OCI-LY7 (cell line): ENCODE measurements at regions not wholly inside any gene's neighbourhood (a gene's known extent, or its start where the extent isn't known, plus 50 kb on each side); places are given as distances from the start of the nearest gene placed in this dataset.

Experiments used
- BruUV-seq: library from RNA; stranded (reverse); fragments of 400-500 nt; replicated peaks from 2 replicates; lab custom pipeline; 2021; lab: Mats Ljungman, UMichigan
- CTCF ChIA-PET: fragments of 300-600 bp; sonication (Branson Sonifier 250); formaldehyde crosslinking; loops from one replicate; lab custom pipeline; 2022; ENCODE audit warnings: antibody characterized with exemption; ENCODE audit not compliant: unreplicated experiment; lab: Charles Lee
- POLR2A ChIA-PET: fragments of 300-600 bp; sonication (Branson Sonifier 250); formaldehyde crosslinking; loops from one replicate; lab custom pipeline; 2022; ENCODE audit warnings: antibody characterized with exemption; lab: Charles Lee
- DNase-seq: peaks from one replicate; pipeline ENCODE4 v3.0.0-alpha.2; 2015; ENCODE audit warnings: low spot score
- H2AFZ ChIP-seq: fragments of 200-600 bp; sonication (generic), shearing (Covaris generic); 2 replicates; pipeline ENCODE4 v1.6.1; 2014; ENCODE audit warnings: mild to moderate bottlenecking, antibody characterized with exemption, low read length, moderate library complexity
- H3K27ac ChIP-seq: fragments of 200-600 bp; sonication (generic); 2 replicates; pipeline ENCODE4 v1.5.1; 2014; ENCODE audit warnings: mixed run types, low read depth, mild to moderate bottlenecking, moderate library complexity, low read length, inconsistent platforms; ENCODE audit not compliant: poor library complexity, severe bottlenecking
- H3K36me3 ChIP-seq: fragments of 200-600 bp; sonication (generic); 2 replicates; pipeline ENCODE4 v1.6.1; 2014; ENCODE audit warnings: mild to moderate bottlenecking, antibody characterized with exemption, low read length, moderate library complexity, mixed read lengths; ENCODE audit not compliant: insufficient read depth
- H3K4me1 ChIP-seq: fragments of 200-600 bp; sonication (generic); 2 replicates; pipeline ENCODE4 v1.5.1; 2014; ENCODE audit warnings: mild to moderate bottlenecking, low read length; ENCODE audit not compliant: insufficient read depth, poor library complexity, severe bottlenecking
- H3K4me2 ChIP-seq: fragments of 200-600 bp; sonication (generic); 2 replicates; pipeline ENCODE4 v1.6.1; 2014; ENCODE audit warnings: mild to moderate bottlenecking, low read length
- H3K4me3 ChIP-seq: fragments of 200-600 bp; sonication (generic); 2 replicates; pipeline ENCODE4 v1.5.1; 2014; ENCODE audit warnings: mild to moderate bottlenecking, low read depth, low read length; ENCODE audit not compliant: poor library complexity, severe bottlenecking
- H3K79me2 ChIP-seq: fragments of 200-600 bp; sonication (generic); 2 replicates; pipeline ENCODE4 v1.6.1; 2016; ENCODE audit warnings: low read depth, mild to moderate bottlenecking, low read length, moderate library complexity, mixed read lengths; ENCODE audit not compliant: insufficient read depth
- H3K9me2 ChIP-seq: fragments of 200-600 bp; sonication (generic); 2 replicates; pipeline ENCODE4 v1.6.1; 2016; ENCODE audit warnings: mild to moderate bottlenecking, low read length, mixed read lengths; ENCODE audit not compliant: insufficient read depth
- H3K9me3 ChIP-seq: fragments of 200-600 bp; sonication (generic); 2 replicates; pipeline ENCODE4 v1.6.1; 2014; ENCODE audit warnings: mild to moderate bottlenecking, mixed run types, low read length, mixed read lengths
- H4K20me1 ChIP-seq: fragments of 200-600 bp; sonication (generic); 2 replicates; pipeline ENCODE4 v1.6.1; 2014; ENCODE audit warnings: mild to moderate bottlenecking, antibody characterized with exemption, low read length, moderate library complexity, mixed read lengths; ENCODE audit not compliant: insufficient read depth
- EZH2phosphoT487 ChIP-seq: fragments of 200-600 bp; sonication (generic); IDR thresholded peaks from 2 replicates; pipeline ENCODE4 v1.6.1; 2018; ENCODE audit warnings: low read depth, borderline replicate concordance, mild to moderate bottlenecking, mixed run types, antibody characterized with exemption, low read length, moderate library complexity, mixed read lengths
- intact Hi-C: fragments of 100-400 bp; cut with micrococcal nuclease; formaldehyde crosslinking; loops from one replicate; pipeline ENCODE4 v1.10.0; 2022; ENCODE audit not compliant: unreplicated experiment
- TF ChIP-seq, protein P1 (sequence below): fragments of 200-600 bp; sonication (generic); conservative IDR thresholded peaks from 2 replicates; pipeline ENCODE4 v1.5.1; 2014; ENCODE audit warnings: mild to moderate bottlenecking, antibody characterized with exemption, low read length, moderate library complexity, mixed read lengths

- POLR2A ChIA-PET: no interaction called here
Measured at GRCh38 chr2:104658904-104659591, 194.9 kb upstream of the POU3F3 start.

DNA sequence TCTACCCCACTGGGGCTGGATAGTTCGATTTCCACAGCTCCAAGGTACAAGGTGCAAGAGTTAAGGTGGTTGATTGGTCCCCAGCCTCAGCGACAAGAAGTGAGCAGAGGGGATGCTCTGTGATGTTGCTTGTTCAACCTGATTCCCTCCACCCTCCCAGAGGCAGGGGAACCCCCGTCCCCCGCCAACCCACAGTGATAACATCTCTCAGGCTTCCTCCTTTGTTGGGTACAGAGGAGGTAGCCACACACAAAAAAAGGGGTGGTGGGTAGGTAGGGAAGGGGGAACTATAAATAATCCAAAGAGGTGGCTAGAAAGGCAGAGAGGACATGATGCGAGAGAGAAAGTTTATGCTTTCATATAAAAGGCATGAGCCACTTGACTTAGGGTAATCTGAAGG is 192.9 kb upstream of the POU3F3 start:
- ChIA-PET POLR2A (no interaction called here), CTCF (no interaction called here)
- H2AFZ ChIP-seq: no peak overlapping the region
- no TSS peak for BruUV-seq
- no peaks in the 10 kb centered on the region for H3K9me2 ChIP-seq
- TF ChIP-seq EZH2phosphoT487: no peak
- TF ChIP-seq, protein P1, sequence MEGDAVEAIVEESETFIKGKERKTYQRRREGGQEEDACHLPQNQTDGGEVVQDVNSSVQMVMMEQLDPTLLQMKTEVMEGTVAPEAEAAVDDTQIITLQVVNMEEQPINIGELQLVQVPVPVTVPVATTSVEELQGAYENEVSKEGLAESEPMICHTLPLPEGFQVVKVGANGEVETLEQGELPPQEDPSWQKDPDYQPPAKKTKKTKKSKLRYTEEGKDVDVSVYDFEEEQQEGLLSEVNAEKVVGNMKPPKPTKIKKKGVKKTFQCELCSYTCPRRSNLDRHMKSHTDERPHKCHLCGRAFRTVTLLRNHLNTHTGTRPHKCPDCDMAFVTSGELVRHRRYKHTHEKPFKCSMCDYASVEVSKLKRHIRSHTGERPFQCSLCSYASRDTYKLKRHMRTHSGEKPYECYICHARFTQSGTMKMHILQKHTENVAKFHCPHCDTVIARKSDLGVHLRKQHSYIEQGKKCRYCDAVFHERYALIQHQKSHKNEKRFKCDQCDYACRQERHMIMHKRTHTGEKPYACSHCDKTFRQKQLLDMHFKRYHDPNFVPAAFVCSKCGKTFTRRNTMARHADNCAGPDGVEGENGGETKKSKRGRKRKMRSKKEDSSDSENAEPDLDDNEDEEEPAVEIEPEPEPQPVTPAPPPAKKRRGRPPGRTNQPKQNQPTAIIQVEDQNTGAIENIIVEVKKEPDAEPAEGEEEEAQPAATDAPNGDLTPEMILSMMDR: no peak
- H3K27ac ChIP-seq: no peak overlapping the region
- DNase-seq: no peak
- H3K79me2 ChIP-seq: no peaks in the 10 kb centered on the region
- no peak overlapping the region for H3K4me3 ChIP-seq
- no peaks in the 10 kb centered on the region for H4K20me1 ChIP-seq
- no peaks in the 10 kb centered on the region for H3K9me3 ChIP-seq
- no peaks in the 10 kb centered on the region for H3K4me1 ChIP-seq
- intact Hi-C loops: no loop called here
- H3K36me3 ChIP-seq: no peaks in the 10 kb centered on the region
- H3K4me2 ChIP-seq: no peak overlapping the region

More at GRCh38 chr2:104658904-104659591, 194.9 kb upstream of the POU3F3 start:
- no peaks in the 10 kb centered on the region for H3K36me3 ChIP-seq
- H3K9me3 ChIP-seq: no peaks in the 10 kb centered on the region
- no peak overlapping the region for H3K27ac ChIP-seq
- no peaks in the 10 kb centered on the region for H3K9me2 ChIP-seq
- DNase-seq: no peak
- TF ChIP-seq EZH2phosphoT487: no peak
- H3K79me2 ChIP-seq: no peaks in the 10 kb centered on the region
- CTCF ChIA-PET: no interaction called here
- H4K20me1 ChIP-seq: no peaks in the 10 kb centered on the region
- H3K4me1 ChIP-seq: no peaks in the 10 kb centered on the region
- H2AFZ ChIP-seq: no peak overlapping the region
- intact Hi-C loops: no loop called here
- no TSS peak for BruUV-seq
- no peak overlapping the region for H3K4me3 ChIP-seq
- H3K4me2 ChIP-seq: no peak overlapping the region

GRCh38 chr2:104664672-104665071 is 189.2 kb upstream of the POU3F3 start:
- H3K4me3 ChIP-seq: no peak overlapping the region
- H3K79me2 ChIP-seq: no peaks in the 10 kb centered on the region
- H3K27ac ChIP-seq: no peak overlapping the region
- intact Hi-C loops: no loop called here
- no TSS peak for BruUV-seq
- H3K4me1 ChIP-seq: no peaks in the 10 kb centered on the region
- H2AFZ ChIP-seq: no peak overlapping the region
- TF ChIP-seq EZH2phosphoT487: no peak
- TF ChIP-seq, protein P1: no peak
- ChIA-PET CTCF (no interaction called here), POLR2A (no interaction called here)
- no peaks in the 10 kb centered on the region for H4K20me1 ChIP-seq
- no peak overlapping the region for H3K4me2 ChIP-seq
- no peaks in the 10 kb centered on the region for H3K9me3 ChIP-seq
- no peaks in the 10 kb centered on the region for H3K36me3 ChIP-seq
- no peak for DNase-seq
- no peaks in the 10 kb centered on the region for H3K9me2 ChIP-seq
